Testis (tissue), 2 donors: ENCODE measurements at regions not wholly inside any gene's neighbourhood (a gene's known extent, or its start where the extent isn't known, plus 50 kb on each side); places are given as distances from the start of the nearest gene placed in this dataset.
A peak's percentile ranks its signal among the peaks of the same experiment; 100 is the strongest.
"Not testable (repeated sequence)": the region's sequence is repeated elsewhere in the genome, so short reads cannot be mapped to it uniquely, and the experiment has no call there.

ENCODE experiments used
- DNase-seq: peaks from one replicate; pipeline ENCODE4 v3.0.0-alpha.2; 2019
- H3K27ac ChIP-seq, 2 donors: fragments of 200-600 bp; sonication (generic); one replicate each; pipeline ENCODE4 v1.5.1; 2019
- H3K27me3 ChIP-seq: fragments of 200-600 bp; sonication (generic); one replicate; pipeline ENCODE4 v1.5.1; 2019
- H3K36me3 ChIP-seq: fragments of 200-600 bp; sonication (generic); one replicate; pipeline ENCODE4 v1.5.1; 2017; ENCODE audit warnings: low read depth; ENCODE audit errors: missing control alignments
- H3K4me1 ChIP-seq: fragments of 200-600 bp; sonication (generic); one replicate; pipeline ENCODE4 v1.5.1; 2019
- H3K4me3 ChIP-seq, 2 donors: fragments of 200-600 bp; sonication (generic); one replicate each; pipeline ENCODE4 v1.5.1; 2017 to 2019
- H3K9me3 ChIP-seq: fragments of 200-600 bp; sonication (generic); one replicate; pipeline ENCODE4 v1.5.1; 2017
- POLR2A ChIP-seq: fragments of 450-650 bp; IDR thresholded peaks from one replicate; pipeline ENCODE4 v1.6.1; 2017; ENCODE audit warnings: antibody characterized with exemption, mild to moderate bottlenecking, moderate library complexity
- WGBS, 2 donors: methylation state at CpG; one replicate each; pipeline ENCODE4 v1.1.5; 2018; 5-methylcytosine and 5-hydroxymethylcytosine counted together
- intact Hi-C: fragments of 100-400 bp; cut with DNase I; formaldehyde crosslinking; loops from one replicate; pipeline ENCODE4 v1.15.1; 2023; ENCODE audit warnings: low total_unique reads
- TF ChIP-seq, protein P1 (sequence below), 3 experiments: fragments of 450-650 bp in 2 of 3; fragments of 200-600 bp in 1 of 3; sonication (generic) in 1 of 3; IDR thresholded peaks; one replicate each; pipeline ENCODE4 v1.5.1; 2016 to 2019; ENCODE audit warnings: antibody characterized with exemption in 3 of 3, mild to moderate bottlenecking in 2 of 3, moderate library complexity in 1 of 3

DNA sequence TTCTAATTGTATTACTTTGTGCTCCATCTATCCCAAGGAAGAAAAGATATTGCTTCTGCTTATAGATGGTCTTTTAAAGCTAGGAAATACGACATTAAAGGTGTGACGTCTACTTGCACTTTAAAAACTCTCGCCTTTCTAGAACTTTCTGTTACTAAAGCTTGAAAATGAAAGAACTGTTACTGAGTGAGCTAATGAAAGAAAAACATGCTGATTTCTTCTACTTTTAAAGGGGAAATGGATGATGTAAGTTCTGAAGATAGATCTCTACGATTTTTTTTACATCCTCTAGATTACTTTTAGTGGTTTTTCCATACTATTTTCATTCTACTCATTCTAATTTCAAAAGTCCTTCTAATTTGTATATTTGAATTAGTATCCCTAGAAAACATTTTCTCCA lies 387.5 kb downstream of the USP25 start:
- no peak for DNase-seq
- Histone ChIP-seq H3K36me3 (no peaks in the 10 kb centered on the region), H3K4me1 (no peaks in the 10 kb centered on the region), H3K9me3 (no peaks in the 10 kb centered on the region), H3K27me3 (no peaks in the 10 kb centered on the region), H3K27ac (no peak overlapping the region), H3K4me3 (no peak overlapping the region)
- intact Hi-C loops = no loop called here
- WGBS, 2 donors = 57 to 62% methylated on average over 4 of the region's 4 CpGs
- TF ChIP-seq, protein P1, sequence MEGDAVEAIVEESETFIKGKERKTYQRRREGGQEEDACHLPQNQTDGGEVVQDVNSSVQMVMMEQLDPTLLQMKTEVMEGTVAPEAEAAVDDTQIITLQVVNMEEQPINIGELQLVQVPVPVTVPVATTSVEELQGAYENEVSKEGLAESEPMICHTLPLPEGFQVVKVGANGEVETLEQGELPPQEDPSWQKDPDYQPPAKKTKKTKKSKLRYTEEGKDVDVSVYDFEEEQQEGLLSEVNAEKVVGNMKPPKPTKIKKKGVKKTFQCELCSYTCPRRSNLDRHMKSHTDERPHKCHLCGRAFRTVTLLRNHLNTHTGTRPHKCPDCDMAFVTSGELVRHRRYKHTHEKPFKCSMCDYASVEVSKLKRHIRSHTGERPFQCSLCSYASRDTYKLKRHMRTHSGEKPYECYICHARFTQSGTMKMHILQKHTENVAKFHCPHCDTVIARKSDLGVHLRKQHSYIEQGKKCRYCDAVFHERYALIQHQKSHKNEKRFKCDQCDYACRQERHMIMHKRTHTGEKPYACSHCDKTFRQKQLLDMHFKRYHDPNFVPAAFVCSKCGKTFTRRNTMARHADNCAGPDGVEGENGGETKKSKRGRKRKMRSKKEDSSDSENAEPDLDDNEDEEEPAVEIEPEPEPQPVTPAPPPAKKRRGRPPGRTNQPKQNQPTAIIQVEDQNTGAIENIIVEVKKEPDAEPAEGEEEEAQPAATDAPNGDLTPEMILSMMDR (IDR thresholded peaks at IDR 0.05) = no peak
- TF ChIP-seq POLR2A = no peak

DNA sequence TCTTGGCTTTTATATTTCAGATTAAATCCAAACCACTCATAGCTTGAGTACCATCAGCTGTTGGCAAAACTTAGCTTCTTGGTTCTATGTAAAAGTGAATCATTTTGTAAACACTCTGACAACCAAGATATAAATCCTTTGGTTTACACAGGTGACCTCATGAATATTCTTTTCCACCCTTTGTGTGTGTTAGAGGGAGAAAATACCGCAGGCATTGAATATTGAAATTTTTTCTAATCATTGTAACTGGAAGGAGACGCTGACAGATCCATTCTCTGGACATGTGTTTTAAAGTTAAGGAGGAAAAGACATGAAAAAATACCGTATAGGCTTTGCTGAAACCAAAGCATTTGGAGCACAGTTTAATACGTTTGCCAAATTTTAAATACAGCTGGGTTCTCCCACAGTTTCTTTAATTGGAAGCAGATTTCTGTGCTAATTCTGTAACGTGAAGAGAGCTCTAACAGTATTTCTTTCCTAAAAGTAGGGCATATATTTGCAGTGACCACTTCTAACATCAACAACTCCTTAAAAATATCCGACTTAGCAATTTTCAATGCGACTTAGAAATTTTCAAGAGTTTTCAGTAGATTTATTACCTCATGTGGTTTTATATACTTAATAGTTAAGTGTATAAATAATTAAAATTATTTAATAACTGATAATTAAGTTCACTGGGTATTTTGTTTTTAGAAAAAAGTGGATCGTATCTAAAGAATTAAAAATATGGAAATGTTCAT lies 388.2 kb downstream of the USP25 start:
- TF ChIP-seq, protein P1 (IDR thresholded peaks at IDR 0.05) = no peak
- TF ChIP-seq POLR2A = no peak
- no peaks in the 10 kb centered on the region for H3K27me3 ChIP-seq
- no peaks in the 10 kb centered on the region for H3K4me1 ChIP-seq
- intact Hi-C loops = no loop called here
- no peak overlapping the region for H3K4me3 ChIP-seq
- no peaks in the 10 kb centered on the region for H3K36me3 ChIP-seq
- peak overlapping the region in 1 of 2 donors; percentile 6 for H3K27ac ChIP-seq
- 47 to 49% methylated on average over 8 of the region's 8 CpGs for WGBS, 2 donors
- DNase-seq = no peak
- no peaks in the 10 kb centered on the region for H3K9me3 ChIP-seq

DNA sequence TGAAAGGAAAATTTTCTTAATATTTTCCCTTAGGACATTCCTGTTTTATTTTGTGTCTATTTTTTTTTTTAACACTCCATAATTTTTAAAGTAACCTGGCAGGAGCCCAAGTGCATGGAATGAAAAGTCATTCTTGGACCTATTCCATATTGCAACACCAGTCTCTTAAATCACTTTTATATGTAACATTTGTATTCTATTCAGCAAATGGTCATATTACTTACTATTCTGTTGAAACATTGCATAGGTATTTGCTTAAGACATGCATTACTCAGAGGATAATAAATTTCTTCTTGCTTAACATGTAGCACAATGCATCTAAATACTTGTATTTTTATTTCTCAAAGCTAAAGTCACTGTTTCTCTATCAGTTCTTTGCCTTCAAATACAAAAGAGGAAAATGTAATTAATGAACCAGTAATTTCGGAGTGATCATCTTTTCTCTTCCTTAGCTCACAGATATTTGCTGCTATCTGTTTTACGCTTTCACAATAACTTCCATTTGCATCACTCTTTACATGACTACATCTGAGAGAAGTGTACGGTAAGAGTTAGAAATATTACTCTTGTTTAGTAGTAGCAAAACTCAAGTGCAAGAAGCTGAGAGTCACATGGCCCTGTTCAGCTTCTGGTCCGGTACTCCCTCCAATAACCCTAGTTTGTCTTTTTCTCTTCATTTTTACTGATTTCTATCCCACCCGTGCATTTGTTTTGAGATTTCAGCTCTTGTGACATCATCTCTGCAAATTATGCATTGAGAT lies 394.8 kb downstream of the USP25 start:
- no peaks in the 10 kb centered on the region for H3K27me3 ChIP-seq
- H3K27ac ChIP-seq = no peak overlapping the region
- no peak overlapping the region for H3K4me3 ChIP-seq
- WGBS, 2 donors = 91 to 92% methylated on average over 5 of the region's 5 CpGs
- H3K9me3 ChIP-seq = no peaks in the 10 kb centered on the region
- TF ChIP-seq POLR2A = no peak
- TF ChIP-seq, protein P1 (IDR thresholded peaks at IDR 0.05) = no peak
- no peaks in the 10 kb centered on the region for H3K4me1 ChIP-seq
- no peaks in the 10 kb centered on the region for H3K36me3 ChIP-seq
- intact Hi-C loops = no loop called here
- DNase-seq = no peak

DNA sequence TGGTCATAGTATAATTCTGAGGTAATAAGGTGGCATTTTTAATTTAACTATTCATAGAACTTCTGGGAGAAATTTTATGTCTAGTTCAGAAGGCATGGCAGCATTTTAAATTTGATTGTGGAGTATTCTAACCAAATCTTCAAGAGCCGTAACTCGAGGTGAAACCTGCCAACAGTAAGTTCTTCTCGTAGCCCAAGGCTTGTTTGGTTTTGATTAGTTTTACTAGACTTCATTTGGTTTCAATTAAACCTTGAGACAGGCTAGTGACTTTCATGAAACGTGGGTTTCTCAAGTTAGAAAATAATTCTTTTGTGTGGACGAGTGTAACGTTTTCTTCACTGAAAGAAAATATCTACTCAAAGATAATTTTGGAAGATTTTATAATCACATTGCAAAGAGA lies 395.5 kb downstream of the USP25 start:
- intact Hi-C loops = no loop called here
- no peak for TF ChIP-seq POLR2A
- TF ChIP-seq, protein P1 (IDR thresholded peaks at IDR 0.05) = no peak

DNA sequence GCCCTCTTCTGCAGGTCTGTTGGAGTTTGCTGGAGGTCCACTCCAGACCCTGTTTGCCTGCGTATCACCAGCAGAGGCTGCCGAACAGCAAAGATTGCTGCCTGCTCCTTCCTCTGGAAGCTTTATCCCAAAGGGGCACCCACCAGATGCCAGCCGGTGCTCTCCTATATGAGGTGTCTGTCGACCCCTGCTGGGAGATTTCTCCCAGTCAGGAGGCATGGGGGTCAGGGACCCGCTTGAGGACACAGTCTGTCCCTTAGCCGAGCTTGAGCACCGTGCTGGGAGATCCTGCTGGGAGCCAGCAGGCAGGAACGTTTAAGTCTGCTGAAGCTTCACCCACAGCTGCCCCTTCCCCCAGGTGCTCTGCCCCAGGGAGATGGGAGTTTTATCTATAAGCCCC lies 402.7 kb downstream of the USP25 start:
- DNase-seq, intact Hi-C loops, H3K4me1 ChIP-seq, H3K27me3 ChIP-seq, H3K9me3 ChIP-seq, H3K27ac ChIP-seq, H3K36me3 ChIP-seq, H3K4me3 ChIP-seq: not testable (repeated sequence)
- 93 to 95% methylated on average over 3 to 8 of the region's 8 CpGs for WGBS, 2 donors

More for the DNA sequence above, 395.5 kb downstream of the USP25 start:
- no peaks in the 10 kb centered on the region for H3K27me3 ChIP-seq
- no peak for DNase-seq
- 82 to 84% methylated on average over 6 of the region's 6 CpGs for WGBS, 2 donors
- no peaks in the 10 kb centered on the region for H3K4me1 ChIP-seq
- H3K9me3 ChIP-seq = no peaks in the 10 kb centered on the region
- H3K4me3 ChIP-seq = no peak overlapping the region
- H3K27ac ChIP-seq = no peak overlapping the region
- H3K36me3 ChIP-seq = no peaks in the 10 kb centered on the region
